ENCODE measurements at regions not wholly inside any gene's neighbourhood (a gene's known extent, or its start where the extent isn't known, plus 50 kb on each side); places are given as distances from the start of the nearest gene placed in this dataset.

DNA sequence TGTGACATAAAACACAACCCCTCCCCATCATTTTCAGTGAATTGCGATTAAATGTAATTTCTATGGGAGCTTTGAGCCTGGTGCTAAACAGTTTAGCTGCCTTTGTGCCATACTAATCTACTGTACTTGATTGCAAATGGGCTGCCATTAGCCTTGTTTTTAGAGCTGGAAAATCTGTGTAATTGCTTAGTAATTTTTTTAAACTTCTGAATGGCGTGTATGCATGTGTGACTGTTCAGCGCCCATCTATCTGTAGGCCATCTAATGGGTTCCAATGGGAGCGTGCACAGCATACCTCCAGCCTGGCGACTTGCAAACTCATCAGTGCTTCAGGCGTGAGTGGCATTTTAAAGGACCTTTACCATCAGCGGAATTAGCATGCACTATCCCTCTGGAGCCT is 142.7 kb upstream of the KIRREL3 start:
- DNase-seq (ENCODE audit: low spot score) = no peak

DNA sequence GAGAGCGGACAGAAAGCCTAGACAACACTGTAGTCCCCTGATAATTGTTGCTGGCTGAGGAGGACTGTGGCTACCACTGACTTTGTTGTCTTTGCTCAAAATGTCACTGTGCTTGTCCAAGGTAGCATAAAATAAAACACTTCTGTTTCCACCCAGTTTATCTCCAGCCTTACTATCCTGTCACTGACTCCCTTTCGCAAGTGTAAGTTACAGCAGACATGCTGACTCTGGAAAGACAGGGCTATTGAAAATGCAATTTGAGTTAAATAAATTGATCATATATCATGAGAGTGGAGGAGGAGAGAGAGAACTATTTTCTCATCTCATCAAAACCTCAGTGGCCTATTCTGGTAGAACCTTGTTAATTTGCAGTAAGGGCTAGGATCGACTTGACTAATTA is 138.0 kb upstream of the KIRREL3 start:
- DNase-seq (ENCODE audit: low spot score) = no peak
- no peaks in the 10 kb centered on the region for H3K36me3 Mint-ChIP-seq
- ATAC-seq = no peak
- peaks cover 0 to 17% of the 10 kb centered on the region in 2 donors for H3K27me3 Mint-ChIP-seq
- no peak overlapping the region for H3K27ac Mint-ChIP-seq
- no peak overlapping the region for H3K4me3 Mint-ChIP-seq
- no peaks in the 10 kb centered on the region for H3K9me3 Mint-ChIP-seq
- H3K4me1 Mint-ChIP-seq (ENCODE audit: low read depth in 2 of 2) = no peaks in the 10 kb centered on the region

More for the DNA sequence above, 142.7 kb upstream of the KIRREL3 start:
- Mint-ChIP-seq H3K4me1 (ENCODE audit: low read depth in 2 of 2) (no peaks in the 10 kb centered on the region), H3K4me3 (no peak overlapping the region), H3K27ac (no peak overlapping the region), H3K27me3 (peaks cover 0 to 19% of the 10 kb centered on the region in 2 donors), H3K36me3 (no peaks in the 10 kb centered on the region), H3K9me3 (no peaks in the 10 kb centered on the region)
- no peak for ATAC-seq

DNA sequence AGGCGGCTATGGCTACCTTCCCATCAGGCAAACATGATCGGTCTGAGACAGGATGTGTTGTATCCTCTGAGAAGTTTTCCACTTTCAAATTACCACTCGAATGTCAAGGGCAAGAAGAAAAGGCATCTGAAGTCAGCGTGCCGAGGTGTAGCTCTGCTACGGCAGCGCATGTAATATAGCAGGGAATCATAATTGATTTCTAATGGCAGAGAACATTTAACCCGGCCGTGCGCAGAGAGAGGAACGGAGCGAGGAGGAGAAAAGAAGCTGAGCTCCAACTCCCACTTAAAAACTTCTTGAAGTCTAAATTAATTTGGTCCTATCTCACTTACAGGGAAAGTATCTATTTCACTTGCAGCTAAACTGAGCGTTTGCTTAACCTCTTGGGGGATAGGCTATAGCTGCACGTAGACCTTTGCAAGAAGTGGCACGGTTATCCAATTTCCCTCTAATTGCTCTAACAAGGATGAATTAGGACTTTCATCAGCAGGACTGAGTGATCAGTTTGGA is 137.3 kb upstream of the KIRREL3 start:
- ATAC-seq (no peak), DNase-seq (ENCODE audit: low spot score) (no peak)
- H3K36me3 Mint-ChIP-seq = no peaks in the 10 kb centered on the region
- no peak overlapping the region for H3K4me3 Mint-ChIP-seq
- H3K9me3 Mint-ChIP-seq = no peaks in the 10 kb centered on the region
- H3K27ac Mint-ChIP-seq = no peak overlapping the region
- no peaks in the 10 kb centered on the region for H3K4me1 Mint-ChIP-seq (ENCODE audit: low read depth in 2 of 2)
- peaks cover 3 to 25% of the 10 kb centered on the region in 2 donors for H3K27me3 Mint-ChIP-seq

DNA sequence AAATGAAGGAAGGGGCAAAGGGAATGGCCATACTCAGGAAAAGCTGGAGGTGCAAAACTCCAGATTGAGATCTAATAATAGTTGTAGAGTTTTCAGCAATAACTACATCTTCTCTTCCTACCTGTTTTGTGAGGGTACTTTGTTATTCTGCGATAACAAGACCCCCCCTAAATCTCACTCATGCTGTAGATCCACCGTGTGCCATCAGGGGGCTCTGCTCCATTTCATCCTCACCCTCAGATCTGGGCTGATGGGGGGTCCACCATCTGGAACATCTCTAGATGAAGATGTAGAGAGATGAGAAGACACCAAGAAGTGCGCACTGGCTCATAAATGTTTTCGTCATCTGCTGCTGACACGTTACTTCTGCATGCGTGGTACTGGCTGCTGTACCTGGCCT is 135.9 kb upstream of the KIRREL3 start:
- peaks cover 7 to 20% of the 10 kb centered on the region in 2 donors for H3K27me3 Mint-ChIP-seq
- H3K27ac Mint-ChIP-seq = no peak overlapping the region
- H3K4me1 Mint-ChIP-seq (ENCODE audit: low read depth in 2 of 2) = no peaks in the 10 kb centered on the region
- no peaks in the 10 kb centered on the region for H3K36me3 Mint-ChIP-seq
- ATAC-seq (no peak), DNase-seq (ENCODE audit: low spot score) (no peak)
- H3K9me3 Mint-ChIP-seq = no peaks in the 10 kb centered on the region
- no peak overlapping the region for H3K4me3 Mint-ChIP-seq

DNA sequence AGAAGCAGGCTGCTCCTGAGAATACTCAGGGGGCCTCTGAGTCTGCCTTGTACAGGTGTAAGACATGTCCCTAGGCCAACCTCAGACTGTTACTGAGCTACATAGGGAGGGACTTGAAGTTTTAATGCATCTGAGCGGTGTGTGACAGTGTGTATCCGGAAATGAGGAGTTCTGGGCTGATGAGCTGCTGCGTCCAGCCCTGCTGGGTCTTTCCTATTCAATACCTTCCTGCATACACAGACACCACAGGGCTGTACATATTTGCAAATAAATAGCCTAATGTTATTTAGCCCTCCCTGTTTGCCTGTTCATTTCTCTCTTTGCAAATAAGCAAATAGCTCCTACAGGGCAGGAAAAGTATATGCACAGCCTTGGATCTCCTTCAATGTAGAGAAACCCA is 134.7 kb upstream of the KIRREL3 start:
- no peaks in the 10 kb centered on the region for H3K36me3 Mint-ChIP-seq
- peaks cover 10 to 18% of the 10 kb centered on the region in 2 donors for H3K27me3 Mint-ChIP-seq
- no peak for DNase-seq (ENCODE audit: low spot score)
- H3K4me1 Mint-ChIP-seq (ENCODE audit: low read depth in 2 of 2) = no peaks in the 10 kb centered on the region
- no peak overlapping the region for H3K27ac Mint-ChIP-seq
- no peaks in the 10 kb centered on the region for H3K9me3 Mint-ChIP-seq
- ATAC-seq = no peak
- H3K4me3 Mint-ChIP-seq = no peak overlapping the region

DNA sequence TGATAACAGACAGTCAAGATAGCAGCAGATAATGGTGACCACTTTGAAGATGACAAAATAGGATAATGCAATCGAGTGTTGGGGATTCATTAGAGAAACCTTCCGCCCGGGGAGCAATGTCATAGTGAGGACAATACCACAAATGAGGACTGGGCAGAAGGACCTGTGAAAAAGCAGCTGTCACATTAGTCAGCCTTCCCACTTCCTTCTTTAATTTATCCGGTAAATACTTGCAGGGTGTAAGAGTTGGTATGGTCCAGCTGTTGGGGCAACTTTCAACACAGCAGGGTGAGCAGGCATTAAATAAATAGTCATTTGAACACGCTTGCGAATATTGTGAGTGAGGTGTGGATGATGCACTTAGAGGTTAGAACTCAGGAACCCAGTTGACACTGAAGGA is 132.5 kb upstream of the KIRREL3 start:
- Mint-ChIP-seq H3K4me3 (no peak overlapping the region), H3K9me3 (no peaks in the 10 kb centered on the region), H3K36me3 (no peaks in the 10 kb centered on the region), H3K27ac (no peak overlapping the region), H3K27me3 (peaks cover 12 to 18% of the 10 kb centered on the region in 2 donors), H3K4me1 (ENCODE audit: low read depth in 2 of 2) (no peaks in the 10 kb centered on the region)
- no peak for ATAC-seq
- DNase-seq (ENCODE audit: low spot score) = no peak

DNA sequence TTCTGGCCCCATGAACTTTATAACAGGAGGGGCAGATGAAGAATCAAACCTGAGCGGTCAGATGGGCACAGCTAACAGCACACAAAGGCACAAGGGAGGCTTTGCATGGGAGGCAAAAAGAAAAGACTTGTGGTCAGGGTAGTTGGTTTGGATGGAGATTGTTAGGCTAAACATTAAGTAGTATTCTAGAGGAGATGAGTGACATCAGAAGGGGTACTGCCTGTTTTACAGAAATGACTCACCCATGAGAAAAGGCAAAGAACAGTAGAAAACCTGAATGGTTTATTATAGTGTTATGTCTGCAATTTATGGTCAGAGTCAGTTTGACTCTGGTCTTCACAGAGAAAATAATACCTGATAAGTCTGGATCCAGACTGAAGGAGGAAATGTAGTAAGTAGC is 129.8 kb upstream of the KIRREL3 start:
- no peaks in the 10 kb centered on the region for H3K36me3 Mint-ChIP-seq

DNA sequence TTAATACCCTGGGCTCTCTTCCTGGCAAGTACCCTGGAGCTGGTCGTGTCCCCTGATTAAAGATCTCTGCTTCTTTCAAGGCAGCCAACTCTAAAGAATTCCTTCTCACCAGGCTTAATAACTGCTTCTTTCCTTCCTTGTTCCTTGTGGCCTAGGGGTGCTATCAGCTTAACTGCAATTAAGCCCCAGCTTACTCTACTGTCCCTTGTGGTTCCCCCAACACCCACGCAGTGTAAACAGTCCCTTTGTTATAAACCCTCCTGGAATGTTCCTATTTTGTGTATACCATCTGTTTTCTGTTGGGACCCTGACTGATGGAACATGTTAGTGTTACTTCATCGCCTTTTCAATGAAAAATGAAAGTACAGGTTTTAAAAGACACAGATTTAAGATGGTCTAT is 126.4 kb upstream of the KIRREL3 start:
- H3K27ac Mint-ChIP-seq = no peak overlapping the region
- H3K9me3 Mint-ChIP-seq = no peaks in the 10 kb centered on the region
- no peaks in the 10 kb centered on the region for H3K36me3 Mint-ChIP-seq
- no peak overlapping the region for H3K4me3 Mint-ChIP-seq
- no peaks in the 10 kb centered on the region for H3K4me1 Mint-ChIP-seq (ENCODE audit: low read depth in 2 of 2)
- ATAC-seq (no peak), DNase-seq (ENCODE audit: low spot score) (no peak)
- H3K27me3 Mint-ChIP-seq = peaks cover 12 to 14% of the 10 kb centered on the region in 2 donors

More for the DNA sequence above, 129.8 kb upstream of the KIRREL3 start:
- H3K9me3 Mint-ChIP-seq = no peaks in the 10 kb centered on the region
- no peak for ATAC-seq
- no peak overlapping the region for H3K4me3 Mint-ChIP-seq
- H3K27ac Mint-ChIP-seq = no peak overlapping the region
- H3K27me3 Mint-ChIP-seq = peaks cover 17 to 18% of the 10 kb centered on the region in 2 donors
- H3K4me1 Mint-ChIP-seq (ENCODE audit: low read depth in 2 of 2) = no peaks in the 10 kb centered on the region
- no peak for DNase-seq (ENCODE audit: low spot score)

DNA sequence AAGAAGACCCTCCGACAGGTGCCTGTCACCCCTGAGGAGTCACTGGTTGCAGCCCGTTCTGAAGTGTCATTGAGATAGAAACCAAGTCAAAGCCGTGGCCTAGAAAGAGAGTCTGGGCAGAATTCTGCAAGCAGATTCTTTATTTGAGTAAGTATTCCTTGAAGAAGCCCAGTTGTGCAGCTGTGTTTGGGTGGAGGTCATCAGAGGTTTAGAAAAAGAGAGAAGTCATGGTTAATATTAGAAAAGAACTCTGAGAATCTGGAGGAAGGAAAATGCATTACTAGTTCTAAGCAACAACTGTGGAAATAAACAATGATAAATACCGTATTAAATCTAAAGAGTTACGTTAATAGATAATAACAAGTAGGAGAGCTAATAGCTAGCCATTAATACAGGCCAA is 118.8 kb upstream of the KIRREL3 start:
- no peak for DNase-seq (ENCODE audit: low spot score)
- no peak for ATAC-seq
- H3K9me3 Mint-ChIP-seq = no peaks in the 10 kb centered on the region
- H3K27ac Mint-ChIP-seq = no peak overlapping the region
- no peak overlapping the region for H3K4me3 Mint-ChIP-seq
- no peaks in the 10 kb centered on the region for H3K4me1 Mint-ChIP-seq (ENCODE audit: low read depth in 2 of 2)
- peaks cover 8 to 13% of the 10 kb centered on the region in 2 donors for H3K27me3 Mint-ChIP-seq
- no peaks in the 10 kb centered on the region for H3K36me3 Mint-ChIP-seq

DNA sequence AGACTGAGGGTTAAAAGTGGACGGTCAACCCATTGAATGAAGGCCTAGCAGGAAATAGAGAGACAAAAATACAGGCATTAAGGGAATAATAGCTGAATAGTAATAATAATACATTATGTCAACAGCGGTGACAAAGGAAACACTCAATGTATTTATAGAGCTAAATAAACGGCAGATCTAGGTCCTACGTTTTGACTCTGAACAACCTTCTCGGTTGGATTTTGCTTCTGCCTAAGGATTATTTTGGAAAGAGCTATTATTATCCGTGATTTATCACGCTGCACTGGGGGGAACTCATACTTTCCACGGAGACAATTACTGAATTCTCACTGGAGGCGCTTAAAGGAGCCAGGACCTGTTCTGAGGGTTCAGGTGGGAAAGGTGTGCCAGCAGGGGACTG is 118.2 kb upstream of the KIRREL3 start:
- H3K27me3 Mint-ChIP-seq = peaks cover 8 to 13% of the 10 kb centered on the region in 2 donors
- no peaks in the 10 kb centered on the region for H3K36me3 Mint-ChIP-seq
- DNase-seq (ENCODE audit: low spot score) (no peak), ATAC-seq (no peak)
- no peaks in the 10 kb centered on the region for H3K4me1 Mint-ChIP-seq (ENCODE audit: low read depth in 2 of 2)
- no peak overlapping the region for H3K27ac Mint-ChIP-seq
- H3K4me3 Mint-ChIP-seq = no peak overlapping the region
- no peaks in the 10 kb centered on the region for H3K9me3 Mint-ChIP-seq

DNA sequence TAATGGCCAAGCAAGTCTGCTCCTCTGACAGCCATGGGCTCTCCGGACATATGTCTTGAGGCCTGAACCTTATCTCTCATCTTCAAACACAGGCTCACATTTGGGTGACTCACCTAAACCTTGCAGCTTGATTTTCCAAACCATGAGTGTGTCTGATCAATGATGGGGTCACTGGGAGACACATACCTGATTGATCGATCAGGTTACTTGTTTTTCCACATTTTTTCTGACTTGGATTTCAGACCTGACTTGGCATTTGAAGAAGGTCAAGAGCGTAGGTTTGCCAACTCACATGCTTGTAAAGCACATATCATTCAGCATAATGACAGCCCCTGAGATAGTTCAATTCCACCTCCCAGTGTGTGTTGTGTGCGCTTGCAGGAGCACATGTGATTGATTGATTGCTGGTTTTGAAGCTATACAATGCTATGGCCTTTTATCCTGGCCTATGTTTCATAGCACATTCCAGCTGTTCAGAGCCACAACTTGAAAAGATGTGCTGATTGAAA is 116.7 kb upstream of the KIRREL3 start:
- no peaks in the 10 kb centered on the region for H3K4me1 Mint-ChIP-seq (ENCODE audit: low read depth in 2 of 2)
- no peaks in the 10 kb centered on the region for H3K9me3 Mint-ChIP-seq
- no peak overlapping the region for H3K27ac Mint-ChIP-seq
- ATAC-seq = no peak
- DNase-seq (ENCODE audit: low spot score) = no peak
- peaks cover 3 to 7% of the 10 kb centered on the region in 2 donors for H3K27me3 Mint-ChIP-seq
- H3K4me3 Mint-ChIP-seq = no peak overlapping the region
- no peaks in the 10 kb centered on the region for H3K36me3 Mint-ChIP-seq

DNA sequence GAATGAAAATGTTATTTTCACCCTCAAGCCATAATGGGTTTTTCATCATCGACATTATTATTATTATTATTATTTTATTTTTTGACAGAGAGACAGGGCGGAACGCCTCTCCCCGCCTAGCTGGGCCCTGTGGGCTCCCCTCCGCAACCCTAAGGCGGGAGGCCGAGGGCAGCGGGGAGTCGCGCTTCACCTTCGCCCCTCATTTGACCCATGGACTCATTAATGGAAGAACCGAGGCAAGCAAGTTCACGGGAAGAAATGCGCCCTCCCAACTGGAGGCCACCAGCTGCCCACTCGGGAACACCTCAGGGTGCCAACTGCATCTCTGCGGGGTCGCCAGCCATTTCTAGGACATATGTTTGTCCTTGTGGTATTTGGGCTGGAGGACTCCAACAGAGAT is 115.3 kb upstream of the KIRREL3 start:
- no peaks in the 10 kb centered on the region for H3K36me3 Mint-ChIP-seq
- H3K27me3 Mint-ChIP-seq = peaks cover 5 to 7% of the 10 kb centered on the region in 2 donors
- DNase-seq (ENCODE audit: low spot score) (no peak), ATAC-seq (no peak)
- H3K27ac Mint-ChIP-seq = no peak overlapping the region
- H3K9me3 Mint-ChIP-seq = no peaks in the 10 kb centered on the region
- H3K4me1 Mint-ChIP-seq (ENCODE audit: low read depth in 2 of 2) = no peaks in the 10 kb centered on the region
- no peak overlapping the region for H3K4me3 Mint-ChIP-seq

DNA sequence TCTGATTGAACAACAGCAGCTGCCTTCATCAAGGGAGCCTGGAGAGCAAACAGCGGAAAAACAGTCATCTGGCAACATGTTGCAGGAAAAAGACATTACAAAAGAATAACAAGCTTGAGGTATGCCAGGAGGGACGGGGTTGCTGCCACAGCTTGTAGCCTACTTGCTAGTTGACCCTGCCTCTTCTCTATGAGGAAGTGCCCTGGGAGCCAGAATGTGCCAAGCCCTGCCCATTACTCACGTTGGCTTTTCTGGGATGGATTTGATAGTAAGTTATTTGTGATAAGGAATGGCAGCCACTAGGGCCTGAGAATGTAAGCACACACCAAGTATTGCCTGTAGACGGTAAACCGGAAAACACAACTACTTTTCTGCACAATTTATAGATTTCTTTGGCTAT is 113.5 kb upstream of the KIRREL3 start:
- Mint-ChIP-seq H3K4me1 (ENCODE audit: low read depth in 2 of 2) (no peaks in the 10 kb centered on the region), H3K27me3 (peaks cover 5 to 7% of the 10 kb centered on the region in 2 donors), H3K9me3 (no peaks in the 10 kb centered on the region), H3K27ac (no peak overlapping the region), H3K4me3 (no peak overlapping the region), H3K36me3 (no peaks in the 10 kb centered on the region)
- ATAC-seq = no peak
- DNase-seq (ENCODE audit: low spot score) = no peak

DNA sequence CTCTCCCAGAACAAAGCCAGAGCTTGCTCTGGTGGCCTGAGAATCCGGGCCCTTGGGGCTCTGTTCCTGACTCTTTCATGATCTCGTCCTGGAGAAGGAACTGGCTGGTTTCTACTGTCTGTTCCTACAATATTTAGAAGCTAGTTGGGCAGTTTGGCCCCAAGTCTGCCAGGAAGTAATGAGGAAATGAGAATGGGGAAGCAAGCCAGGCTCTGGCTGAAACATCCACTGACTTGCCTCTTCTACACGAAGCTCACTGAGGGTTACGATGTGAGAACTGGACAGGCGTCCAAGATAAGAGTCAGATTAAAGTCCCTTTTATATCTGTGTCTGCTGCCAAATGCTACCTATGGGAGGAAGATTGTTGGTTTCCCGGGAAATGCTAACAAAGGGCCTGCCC is 110.0 kb upstream of the KIRREL3 start:
- Mint-ChIP-seq H3K27ac (no peak overlapping the region), H3K36me3 (no peaks in the 10 kb centered on the region), H3K4me3 (no peak overlapping the region), H3K4me1 (ENCODE audit: low read depth in 2 of 2) (no peaks in the 10 kb centered on the region), H3K27me3 (peaks cover 0 to 5% of the 10 kb centered on the region in 2 donors), H3K9me3 (no peaks in the 10 kb centered on the region)
- DNase-seq (ENCODE audit: low spot score) (no peak), ATAC-seq (no peak)

DNA sequence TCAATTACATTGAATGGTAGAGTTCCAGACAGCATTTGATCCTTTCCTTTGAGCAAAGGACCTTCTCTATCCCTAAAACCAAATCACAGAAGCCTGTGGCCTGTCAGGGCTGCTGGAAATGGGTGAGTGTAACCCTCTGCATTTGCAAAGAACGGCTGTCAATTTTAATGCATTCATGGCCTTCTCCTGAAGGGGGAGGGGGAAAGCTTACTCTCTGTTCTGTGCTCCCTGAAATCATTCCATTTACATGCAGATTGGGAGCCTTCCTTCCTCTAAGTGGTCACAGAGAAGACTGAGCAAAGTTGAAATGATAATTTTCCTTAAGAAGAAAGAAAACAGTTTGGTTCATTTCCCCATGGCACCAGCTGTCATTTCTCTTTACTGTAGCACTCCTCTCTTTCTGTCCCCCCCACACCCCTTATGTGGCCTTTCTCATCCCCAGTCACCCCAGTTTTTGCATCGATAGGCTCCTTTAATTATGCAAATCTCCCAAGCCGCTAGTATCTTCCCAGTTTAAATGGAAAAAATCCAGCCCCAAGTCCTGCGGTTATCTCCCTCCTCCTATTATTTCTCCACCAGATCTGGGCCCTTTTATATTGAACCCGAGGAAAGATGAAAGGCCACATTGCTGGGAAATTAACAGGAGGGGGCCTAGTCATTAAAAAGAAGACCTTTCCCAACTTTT is 109.4 kb upstream of the KIRREL3 start:
- Mint-ChIP-seq H3K27ac (no peak overlapping the region), H3K36me3 (no peaks in the 10 kb centered on the region), H3K4me3 (no peak overlapping the region), H3K4me1 (ENCODE audit: low read depth in 2 of 2) (no peaks in the 10 kb centered on the region), H3K27me3 (peaks cover 4 to 5% of the 10 kb centered on the region in 2 donors), H3K9me3 (no peaks in the 10 kb centered on the region)
- ATAC-seq (no peak), DNase-seq (ENCODE audit: low spot score) (no peak)
